ENCODE measurements at regions not wholly inside any gene's neighbourhood (a gene's known extent, or its start where the extent isn't known, plus 50 kb on each side); places are given as distances from the start of the nearest gene placed in this dataset.

DNA sequence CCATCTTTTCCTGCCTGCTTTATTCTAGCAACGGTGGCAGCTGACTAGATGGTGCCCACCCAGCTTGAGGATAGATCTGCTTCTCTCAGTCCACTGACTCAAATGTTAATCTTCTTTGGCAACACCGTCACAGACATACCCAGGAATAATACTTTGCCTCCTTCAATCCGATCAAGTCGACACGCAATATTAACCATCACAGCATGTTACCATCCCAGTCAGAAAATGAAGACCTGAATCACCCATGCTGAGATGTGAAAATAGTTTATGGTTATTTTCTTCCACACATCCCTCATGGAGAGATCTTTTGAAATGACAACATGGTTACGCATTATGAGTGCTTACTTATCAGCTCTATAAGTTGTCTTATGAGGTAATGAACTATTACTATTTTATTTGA lies 392.8 kb downstream of the SEC23A start:
- TF ChIP-seq POLR2AphosphoS5 (IDR thresholded peaks at IDR 0.05; ENCODE audit: low read depth, low read length) (no peak), CTCF (IDR thresholded peaks at IDR 0.05) (no peak), TCF7L2 (IDR thresholded peaks at IDR 0.05; ENCODE audit: low read depth, low read length) (no peak), SIN3A (IDR thresholded peaks at IDR 0.05; ENCODE audit: borderline replicate concordance, insufficient read depth, low read depth, low read length) (no peak)

All from Panc1 (cell line).